ENCODE measurements at regions not wholly inside any gene's neighbourhood (a gene's known extent, or its start where the extent isn't known, plus 50 kb on each side); places are given as distances from the start of the nearest gene placed in this dataset.

DNA sequence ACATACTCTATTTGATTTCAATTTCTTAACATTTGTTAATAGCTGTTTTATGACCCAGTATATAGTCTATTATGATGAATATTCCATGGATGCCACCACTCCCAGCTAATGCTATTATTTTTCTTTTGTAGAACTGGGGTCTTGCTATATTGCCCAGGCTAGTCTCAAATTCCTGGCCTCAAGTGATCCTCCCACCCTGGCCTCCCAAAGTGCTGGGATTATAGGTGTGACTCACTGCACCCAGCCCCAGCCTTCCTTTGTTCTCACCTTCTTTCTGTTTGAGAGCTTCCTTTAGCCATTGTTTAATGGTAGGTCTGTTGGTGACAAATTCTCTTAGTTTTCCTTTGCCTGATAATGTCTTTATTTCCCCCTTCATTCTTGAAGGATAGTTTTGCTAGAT lies 52.9 kb upstream of the AMOTL1 start:
- TF ChIP-seq, protein P1, sequence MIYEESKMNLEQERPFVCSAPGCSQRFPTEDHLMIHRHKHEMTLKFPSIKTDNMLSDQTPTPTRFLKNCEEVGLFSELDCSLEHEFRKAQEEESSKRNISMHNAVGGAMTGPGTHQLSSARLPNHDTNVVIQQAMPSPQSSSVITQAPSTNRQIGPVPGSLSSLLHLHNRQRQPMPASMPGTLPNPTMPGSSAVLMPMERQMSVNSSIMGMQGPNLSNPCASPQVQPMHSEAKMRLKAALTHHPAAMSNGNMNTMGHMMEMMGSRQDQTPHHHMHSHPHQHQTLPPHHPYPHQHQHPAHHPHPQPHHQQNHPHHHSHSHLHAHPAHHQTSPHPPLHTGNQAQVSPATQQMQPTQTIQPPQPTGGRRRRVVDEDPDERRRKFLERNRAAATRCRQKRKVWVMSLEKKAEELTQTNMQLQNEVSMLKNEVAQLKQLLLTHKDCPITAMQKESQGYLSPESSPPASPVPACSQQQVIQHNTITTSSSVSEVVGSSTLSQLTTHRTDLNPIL (CRISPR knock-in tag; IDR thresholded peaks at IDR 0.05; ENCODE audit: low read depth): no peak
- TF ChIP-seq TCF4 (CRISPR knock-in tag; IDR thresholded peaks at IDR 0.05; ENCODE audit: borderline replicate concordance) (no peak), ESRRG (CRISPR knock-in tag; IDR thresholded peaks at IDR 0.05) (no peak), PPARA (CRISPR knock-in tag; IDR thresholded peaks at IDR 0.05; ENCODE audit: borderline replicate concordance) (no peak), OSR1 (CRISPR knock-in tag; IDR thresholded peaks at IDR 0.05) (no peak), TOX (CRISPR knock-in tag; IDR thresholded peaks at IDR 0.05; ENCODE audit: borderline replicate concordance) (no peak), RARB (CRISPR knock-in tag; IDR thresholded peaks at IDR 0.05) (no peak), CSDC2 (CRISPR knock-in tag; IDR thresholded peaks at IDR 0.05) (no peak)
- TF ChIP-seq, protein P2, sequence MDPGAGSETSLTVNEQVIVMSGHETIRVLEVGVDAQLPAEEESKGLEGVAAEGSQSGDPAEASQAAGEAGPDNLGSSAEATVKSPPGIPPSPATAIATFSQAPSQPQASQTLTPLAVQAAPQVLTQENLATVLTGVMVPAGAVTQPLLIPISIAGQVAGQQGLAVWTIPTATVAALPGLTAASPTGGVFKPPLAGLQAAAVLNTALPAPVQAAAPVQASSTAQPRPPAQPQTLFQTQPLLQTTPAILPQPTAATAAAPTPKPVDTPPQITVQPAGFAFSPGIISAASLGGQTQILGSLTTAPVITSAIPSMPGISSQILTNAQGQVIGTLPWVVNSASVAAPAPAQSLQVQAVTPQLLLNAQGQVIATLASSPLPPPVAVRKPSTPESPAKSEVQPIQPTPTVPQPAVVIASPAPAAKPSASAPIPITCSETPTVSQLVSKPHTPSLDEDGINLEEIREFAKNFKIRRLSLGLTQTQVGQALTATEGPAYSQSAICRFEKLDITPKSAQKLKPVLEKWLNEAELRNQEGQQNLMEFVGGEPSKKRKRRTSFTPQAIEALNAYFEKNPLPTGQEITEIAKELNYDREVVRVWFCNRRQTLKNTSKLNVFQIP (CRISPR knock-in tag; IDR thresholded peaks at IDR 0.05; ENCODE audit: borderline replicate concordance, low read depth): no peak
- ATAC-seq: no peak

DNA sequence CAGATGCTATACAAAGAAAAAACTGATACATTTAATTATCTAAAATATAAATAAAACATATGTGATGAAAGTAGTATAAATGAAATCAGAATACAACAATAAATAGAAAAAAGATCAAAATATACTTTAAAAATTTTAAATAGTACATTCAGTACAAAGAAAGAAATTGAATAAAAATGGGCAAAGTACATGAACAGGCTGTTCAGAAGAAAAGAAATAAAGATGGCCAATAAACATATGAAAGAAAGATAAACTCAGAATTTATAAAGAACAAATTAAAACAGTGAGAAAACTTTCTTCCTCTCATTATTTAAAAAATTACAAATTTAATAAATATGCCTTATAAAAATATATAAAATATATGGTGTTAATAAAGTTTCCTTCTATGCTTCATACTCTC lies 50.5 kb upstream of the AMOTL1 start:
- ATAC-seq: no peak
- TF ChIP-seq ARNTL (CRISPR knock-in tag; IDR thresholded peaks at IDR 0.05; ENCODE audit: borderline replicate concordance, low read depth) (no peak), ZNF8 (CRISPR knock-in tag; IDR thresholded peaks at IDR 0.05) (no peak), ZNF70 (CRISPR knock-in tag; IDR thresholded peaks at IDR 0.05) (no peak), PPARA (CRISPR knock-in tag; IDR thresholded peaks at IDR 0.05; ENCODE audit: borderline replicate concordance) (no peak), ZFP3 (CRISPR knock-in tag; IDR thresholded peaks at IDR 0.05) (no peak), ESRRG (CRISPR knock-in tag; IDR thresholded peaks at IDR 0.05) (no peak), ISL1 (CRISPR knock-in tag; IDR thresholded peaks at IDR 0.05) (no peak), RARB (CRISPR knock-in tag; IDR thresholded peaks at IDR 0.05) (no peak)
- TF ChIP-seq, protein P3, sequence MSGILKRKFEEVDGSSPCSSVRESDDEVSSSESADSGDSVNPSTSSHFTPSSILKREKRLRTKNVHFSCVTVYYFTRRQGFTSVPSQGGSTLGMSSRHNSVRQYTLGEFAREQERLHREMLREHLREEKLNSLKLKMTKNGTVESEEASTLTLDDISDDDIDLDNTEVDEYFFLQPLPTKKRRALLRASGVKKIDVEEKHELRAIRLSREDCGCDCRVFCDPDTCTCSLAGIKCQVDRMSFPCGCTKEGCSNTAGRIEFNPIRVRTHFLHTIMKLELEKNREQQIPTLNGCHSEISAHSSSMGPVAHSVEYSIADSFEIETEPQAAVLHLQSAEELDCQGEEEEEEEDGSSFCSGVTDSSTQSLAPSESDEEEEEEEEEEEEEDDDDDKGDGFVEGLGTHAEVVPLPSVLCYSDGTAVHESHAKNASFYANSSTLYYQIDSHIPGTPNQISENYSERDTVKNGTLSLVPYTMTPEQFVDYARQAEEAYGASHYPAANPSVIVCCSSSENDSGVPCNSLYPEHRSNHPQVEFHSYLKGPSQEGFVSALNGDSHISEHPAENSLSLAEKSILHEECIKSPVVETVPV (CRISPR knock-in tag; IDR thresholded peaks at IDR 0.05): no peak
- TF ChIP-seq, protein P4, sequence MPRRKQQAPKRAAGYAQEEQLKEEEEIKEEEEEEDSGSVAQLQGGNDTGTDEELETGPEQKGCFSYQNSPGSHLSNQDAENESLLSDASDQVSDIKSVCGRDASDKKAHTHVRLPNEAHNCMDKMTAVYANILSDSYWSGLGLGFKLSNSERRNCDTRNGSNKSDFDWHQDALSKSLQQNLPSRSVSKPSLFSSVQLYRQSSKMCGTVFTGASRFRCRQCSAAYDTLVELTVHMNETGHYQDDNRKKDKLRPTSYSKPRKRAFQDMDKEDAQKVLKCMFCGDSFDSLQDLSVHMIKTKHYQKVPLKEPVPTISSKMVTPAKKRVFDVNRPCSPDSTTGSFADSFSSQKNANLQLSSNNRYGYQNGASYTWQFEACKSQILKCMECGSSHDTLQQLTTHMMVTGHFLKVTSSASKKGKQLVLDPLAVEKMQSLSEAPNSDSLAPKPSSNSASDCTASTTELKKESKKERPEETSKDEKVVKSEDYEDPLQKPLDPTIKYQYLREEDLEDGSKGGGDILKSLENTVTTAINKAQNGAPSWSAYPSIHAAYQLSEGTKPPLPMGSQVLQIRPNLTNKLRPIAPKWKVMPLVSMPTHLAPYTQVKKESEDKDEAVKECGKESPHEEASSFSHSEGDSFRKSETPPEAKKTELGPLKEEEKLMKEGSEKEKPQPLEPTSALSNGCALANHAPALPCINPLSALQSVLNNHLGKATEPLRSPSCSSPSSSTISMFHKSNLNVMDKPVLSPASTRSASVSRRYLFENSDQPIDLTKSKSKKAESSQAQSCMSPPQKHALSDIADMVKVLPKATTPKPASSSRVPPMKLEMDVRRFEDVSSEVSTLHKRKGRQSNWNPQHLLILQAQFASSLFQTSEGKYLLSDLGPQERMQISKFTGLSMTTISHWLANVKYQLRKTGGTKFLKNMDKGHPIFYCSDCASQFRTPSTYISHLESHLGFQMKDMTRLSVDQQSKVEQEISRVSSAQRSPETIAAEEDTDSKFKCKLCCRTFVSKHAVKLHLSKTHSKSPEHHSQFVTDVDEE (CRISPR knock-in tag; IDR thresholded peaks at IDR 0.05): no peak
- TF ChIP-seq, protein P5, sequence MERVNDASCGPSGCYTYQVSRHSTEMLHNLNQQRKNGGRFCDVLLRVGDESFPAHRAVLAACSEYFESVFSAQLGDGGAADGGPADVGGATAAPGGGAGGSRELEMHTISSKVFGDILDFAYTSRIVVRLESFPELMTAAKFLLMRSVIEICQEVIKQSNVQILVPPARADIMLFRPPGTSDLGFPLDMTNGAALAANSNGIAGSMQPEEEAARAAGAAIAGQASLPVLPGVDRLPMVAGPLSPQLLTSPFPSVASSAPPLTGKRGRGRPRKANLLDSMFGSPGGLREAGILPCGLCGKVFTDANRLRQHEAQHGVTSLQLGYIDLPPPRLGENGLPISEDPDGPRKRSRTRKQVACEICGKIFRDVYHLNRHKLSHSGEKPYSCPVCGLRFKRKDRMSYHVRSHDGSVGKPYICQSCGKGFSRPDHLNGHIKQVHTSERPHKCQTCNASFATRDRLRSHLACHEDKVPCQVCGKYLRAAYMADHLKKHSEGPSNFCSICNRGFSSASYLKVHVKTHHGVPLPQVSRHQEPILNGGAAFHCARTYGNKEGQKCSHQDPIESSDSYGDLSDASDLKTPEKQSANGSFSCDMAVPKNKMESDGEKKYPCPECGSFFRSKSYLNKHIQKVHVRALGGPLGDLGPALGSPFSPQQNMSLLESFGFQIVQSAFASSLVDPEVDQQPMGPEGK (CRISPR knock-in tag; IDR thresholded peaks at IDR 0.05; ENCODE audit: borderline replicate concordance): no peak
- TF ChIP-seq, protein P1 (CRISPR knock-in tag; IDR thresholded peaks at IDR 0.05; ENCODE audit: low read depth): no peak

Measured in SK-N-SH treated with all-trans-retinoic acid at 6 μM for 48 hours (cell line).